GM08714 (cell line): ENCODE measurements at regions not wholly inside any gene's neighbourhood (a gene's known extent, or its start where the extent isn't known, plus 50 kb on each side); places are given as distances from the start of the nearest gene placed in this dataset.
"Not testable (repeated sequence)": the region's sequence is repeated elsewhere in the genome, so short reads cannot be mapped to it uniquely, and the experiment has no call there.

ENCODE experiments used
- H3K4me3 ChIP-seq: fragments of 200-500 bp; sonication (Bioruptor generic); 2 replicates; pipeline ENCODE4 v1.5.1; 2014; ENCODE audit warnings: mild to moderate bottlenecking, low read length, inconsistent platforms
- ZNF274 ChIP-seq: IDR thresholded peaks from 2 replicates; pipeline ENCODE4 v1.6.1; 2012; ENCODE audit warnings: mild to moderate bottlenecking, low read depth, low read length

DNA sequence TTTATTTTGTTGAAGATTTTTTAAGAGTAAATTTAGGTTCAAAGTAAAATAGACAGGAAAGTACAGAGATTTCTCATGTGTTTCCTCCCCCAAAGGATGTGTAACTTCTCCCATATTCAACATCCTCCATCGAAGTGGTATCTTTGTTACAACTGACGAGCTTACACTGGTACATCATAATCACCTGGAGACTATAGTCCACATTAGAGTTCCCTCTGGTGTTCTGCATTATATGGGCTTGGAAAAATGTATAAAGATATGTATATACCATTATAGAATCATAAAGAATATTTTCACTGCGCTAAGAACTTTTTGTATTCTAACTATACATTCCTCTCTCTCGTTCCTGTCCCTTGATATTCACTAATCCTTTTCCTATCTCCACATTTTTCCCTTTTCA, 203.7 kb downstream of the AMY1C start:
- no peak for TF ChIP-seq ZNF274
- no peak overlapping the region for H3K4me3 ChIP-seq

DNA sequence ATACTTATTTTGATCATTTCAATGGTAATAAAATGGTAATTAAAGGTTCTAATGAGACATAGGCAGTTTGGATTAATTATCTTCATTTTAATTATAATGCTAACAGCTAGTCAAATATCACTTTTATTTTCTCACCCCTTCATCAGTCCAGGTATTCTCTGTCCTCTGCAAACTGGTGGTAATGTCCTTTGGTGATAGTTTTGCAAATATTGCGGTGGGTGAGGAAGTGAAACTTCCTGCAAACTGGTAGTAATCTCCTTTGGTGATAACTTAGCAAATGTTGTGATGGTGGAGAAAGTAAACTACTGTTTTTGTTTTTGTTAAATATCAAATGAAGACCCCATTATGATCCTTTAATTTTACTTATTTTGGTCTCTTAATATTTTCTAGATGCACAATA, 209.0 kb downstream of the AMY1C start:
- no peak for TF ChIP-seq ZNF274
- no peak overlapping the region for H3K4me3 ChIP-seq

DNA sequence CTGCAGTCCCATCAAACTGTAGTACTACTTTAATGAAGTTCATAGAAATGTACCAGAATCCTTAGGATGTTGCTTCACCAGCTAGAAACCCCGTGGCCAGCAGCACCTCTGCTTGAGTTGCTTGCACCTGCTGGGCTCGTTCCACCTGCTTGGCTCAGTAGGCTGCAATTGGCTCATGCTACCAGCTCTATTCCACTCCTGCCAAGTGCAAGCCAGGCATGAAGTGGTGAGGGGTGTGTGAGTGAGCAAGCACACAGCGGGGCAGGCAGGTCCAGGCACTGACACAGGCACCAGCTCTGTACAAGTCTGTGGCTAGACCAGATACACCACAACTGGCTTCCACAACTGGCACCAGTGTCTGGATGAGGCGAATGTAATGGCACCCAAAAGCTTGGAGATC, 209.9 kb downstream of the AMY1C start:
- no peak for TF ChIP-seq ZNF274

DNA sequence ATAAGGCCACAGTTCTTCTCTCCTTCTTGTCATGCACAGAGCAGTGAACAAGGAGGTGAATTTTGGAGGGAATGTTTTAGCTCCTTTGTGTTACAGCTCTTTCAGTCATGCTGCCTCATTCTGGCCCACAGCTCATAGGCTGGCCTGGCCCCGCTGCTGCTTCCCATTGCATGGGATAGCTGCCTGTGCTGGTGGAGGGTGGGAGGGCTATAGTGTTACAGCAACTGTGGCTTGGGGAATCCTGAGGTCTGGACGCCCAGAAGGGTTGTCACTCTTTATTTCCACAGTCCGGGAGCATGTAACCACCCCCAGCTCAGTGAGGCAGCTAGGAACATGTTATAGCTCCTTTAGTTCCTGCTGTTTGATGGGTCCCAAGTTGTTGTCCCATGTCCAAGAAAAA, 210.3 kb downstream of the AMY1C start:
- H3K4me3 ChIP-seq, result no peak overlapping the region
- no peak for TF ChIP-seq ZNF274

More for the DNA sequence above, 209.9 kb downstream of the AMY1C start:
- no peak overlapping the region for H3K4me3 ChIP-seq

DNA sequence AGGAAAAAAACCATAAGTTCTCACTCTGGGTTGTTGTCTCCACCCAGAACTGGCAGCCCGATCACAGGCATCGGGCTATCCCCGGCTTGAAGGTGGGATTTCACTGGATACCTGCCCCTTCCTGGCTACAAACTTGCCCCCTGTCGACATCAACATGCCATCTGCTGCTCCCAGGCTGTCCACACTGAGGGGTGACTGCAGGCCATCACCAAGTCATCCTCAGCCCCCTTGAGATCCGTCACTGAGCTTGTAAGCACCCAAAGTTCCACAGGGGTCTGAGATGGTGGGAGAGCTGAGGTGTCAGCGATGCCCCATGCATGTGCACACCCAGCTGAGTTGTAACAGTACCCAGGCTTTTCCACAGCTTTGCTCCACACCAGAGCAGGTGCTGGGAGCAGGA, 211.0 kb downstream of the AMY1C start:
- TF ChIP-seq ZNF274, result no peak
- H3K4me3 ChIP-seq, result no peak overlapping the region

DNA sequence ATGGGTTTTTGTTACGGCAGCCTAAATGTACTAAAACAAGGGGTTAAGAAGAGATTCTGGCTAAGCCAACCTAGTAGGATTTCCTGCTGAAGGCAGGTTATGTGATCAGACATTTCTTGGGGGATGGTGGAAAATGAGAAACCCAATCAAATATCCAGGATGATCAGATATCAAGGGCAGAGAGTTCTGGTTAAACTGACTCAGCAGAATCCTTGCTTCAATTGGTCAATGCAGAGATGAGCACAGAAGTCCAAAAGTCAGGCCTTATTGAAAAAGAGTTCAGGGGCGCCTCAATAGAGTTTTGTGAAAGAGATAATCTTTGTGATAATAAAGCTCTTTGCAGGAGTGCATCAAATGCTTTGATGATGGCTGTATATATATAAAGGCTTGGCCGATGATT, 237.1 kb downstream of the AMY1C start:
- no peak overlapping the region for H3K4me3 ChIP-seq
- TF ChIP-seq ZNF274, result no peak

DNA sequence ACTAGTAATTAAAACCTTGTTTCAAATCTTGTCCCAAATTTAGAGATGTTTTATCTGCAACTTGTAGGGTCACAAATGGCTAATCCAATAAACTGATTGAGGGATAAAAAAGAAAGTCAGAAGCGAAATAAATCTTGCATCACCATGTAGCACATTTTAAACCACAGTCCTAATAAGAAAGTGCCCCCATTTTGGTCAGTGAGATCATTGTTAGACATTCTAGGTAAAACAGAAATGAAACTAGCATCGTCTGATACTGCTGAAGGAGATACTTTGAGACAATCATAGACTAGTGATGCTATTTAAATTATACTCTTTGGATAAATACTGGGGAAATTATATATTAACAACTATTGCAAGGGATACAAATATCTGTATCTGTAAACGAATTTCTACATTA, 247.9 kb downstream of the AMY1C start:
- no peak for TF ChIP-seq ZNF274
- no peak overlapping the region for H3K4me3 ChIP-seq

DNA sequence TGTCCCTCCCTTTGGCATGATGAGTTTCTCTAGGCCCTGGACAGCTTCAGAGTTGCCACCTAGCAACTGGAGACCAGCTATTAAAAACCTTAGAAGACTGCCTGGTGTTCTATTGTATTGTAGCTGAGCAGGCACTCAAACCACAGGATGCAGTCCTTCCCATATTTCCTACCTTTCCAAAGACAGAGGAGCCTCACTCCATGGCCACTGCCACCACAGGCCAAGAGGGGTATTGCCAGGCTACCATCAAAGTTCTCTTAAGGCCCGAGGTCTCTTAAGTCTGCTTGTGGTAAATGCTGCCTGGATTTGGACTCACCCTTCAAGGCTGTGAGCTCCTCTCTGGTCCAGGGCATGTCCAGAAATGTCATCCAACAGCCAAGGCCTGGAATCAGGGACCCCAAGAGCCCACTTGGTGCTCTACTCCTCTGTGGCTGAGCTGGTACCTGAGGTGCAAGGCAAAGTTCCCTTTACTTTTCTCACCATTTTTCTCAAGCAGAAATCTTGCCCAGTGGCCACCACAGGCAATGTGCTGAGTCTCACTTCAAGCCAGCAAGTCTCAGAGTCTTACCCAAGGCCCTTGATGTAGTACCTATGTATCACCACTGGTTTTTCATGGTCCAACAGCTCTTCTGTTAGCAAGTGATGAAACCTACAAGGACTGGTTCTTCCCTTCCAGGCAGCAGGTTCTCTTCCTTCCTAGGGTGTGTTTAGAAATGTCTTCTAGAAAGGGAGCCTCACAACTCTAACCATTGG, 269.4 kb downstream of the AMY1C start:
- H3K4me3 ChIP-seq, result no peak overlapping the region
- no peak for TF ChIP-seq ZNF274

DNA sequence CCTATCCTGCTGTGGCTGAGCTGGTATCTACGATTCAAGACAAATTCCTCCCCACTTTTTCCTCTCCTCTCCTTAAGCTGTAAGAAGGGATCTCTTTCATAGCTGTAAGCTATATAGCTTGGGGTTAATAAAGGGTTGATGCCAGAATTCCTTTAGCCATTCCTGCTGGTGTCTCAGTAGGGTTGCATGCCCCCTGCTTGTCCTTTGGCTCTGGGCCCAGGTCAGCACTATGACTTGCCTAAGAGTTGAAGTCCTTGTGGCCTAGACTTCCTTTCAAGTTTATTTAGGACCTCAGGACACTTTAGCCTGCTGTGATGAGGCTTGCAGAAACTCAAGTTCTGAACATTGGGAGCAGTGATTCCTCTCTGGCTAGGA, 270.0 kb downstream of the AMY1C start:
- TF ChIP-seq ZNF274, result no peak

DNA sequence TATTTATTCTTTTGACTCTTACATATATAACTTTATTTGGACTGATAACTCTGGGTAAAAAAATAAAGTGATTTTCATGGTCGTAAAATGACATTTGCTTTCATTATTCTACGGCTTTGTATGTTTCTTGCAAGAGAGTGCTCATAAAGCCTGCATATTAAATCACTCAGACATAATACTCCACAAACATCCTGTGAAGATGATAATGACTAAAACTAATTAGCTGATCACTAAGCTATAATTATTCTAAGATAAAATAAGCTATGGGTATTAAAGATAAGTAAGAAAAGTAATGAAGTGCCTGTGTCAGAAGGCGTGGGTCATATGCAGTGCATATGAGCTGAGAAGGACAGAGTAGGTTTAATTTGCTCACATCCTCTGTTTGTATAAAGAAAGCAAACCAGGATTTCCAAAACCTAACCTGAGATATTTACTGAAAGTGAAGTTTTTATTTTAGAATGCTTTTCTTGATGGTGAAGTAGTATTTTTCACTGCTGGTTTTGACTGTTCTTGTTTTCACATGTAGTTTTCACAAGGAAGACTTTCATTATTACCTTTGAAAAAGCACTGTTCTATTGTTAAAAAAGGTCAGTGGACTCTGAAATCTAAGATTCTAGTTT, 278.8 kb downstream of the AMY1C start:
- no peak overlapping the region for H3K4me3 ChIP-seq
- TF ChIP-seq ZNF274, result no peak

More for the DNA sequence above, 270.0 kb downstream of the AMY1C start:
- H3K4me3 ChIP-seq, result no peak overlapping the region

DNA sequence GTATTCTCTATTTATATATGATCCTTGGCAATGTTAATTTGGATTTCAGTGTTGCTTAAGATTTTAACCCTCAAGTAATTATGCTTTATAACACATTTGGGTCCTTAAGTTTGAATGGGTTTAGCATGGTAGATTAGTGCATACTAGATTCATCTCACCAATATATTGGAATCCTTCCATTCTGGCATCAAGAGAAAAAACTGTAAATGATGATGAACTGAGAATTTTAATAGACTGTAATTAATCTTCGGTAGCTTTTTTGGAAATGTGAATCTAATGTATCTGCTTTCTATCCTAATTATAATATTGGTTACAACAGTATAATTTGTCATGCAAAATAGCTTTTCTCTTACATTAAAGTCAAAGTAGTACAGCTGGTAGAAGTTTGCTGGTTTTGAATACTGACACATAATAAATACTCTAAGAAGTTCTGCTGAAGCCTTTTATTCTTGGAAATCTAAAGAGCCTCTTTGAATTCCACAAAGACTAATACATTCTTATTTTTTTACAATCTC, 279.8 kb downstream of the AMY1C start:
- no peak overlapping the region for H3K4me3 ChIP-seq
- TF ChIP-seq ZNF274, result no peak

DNA sequence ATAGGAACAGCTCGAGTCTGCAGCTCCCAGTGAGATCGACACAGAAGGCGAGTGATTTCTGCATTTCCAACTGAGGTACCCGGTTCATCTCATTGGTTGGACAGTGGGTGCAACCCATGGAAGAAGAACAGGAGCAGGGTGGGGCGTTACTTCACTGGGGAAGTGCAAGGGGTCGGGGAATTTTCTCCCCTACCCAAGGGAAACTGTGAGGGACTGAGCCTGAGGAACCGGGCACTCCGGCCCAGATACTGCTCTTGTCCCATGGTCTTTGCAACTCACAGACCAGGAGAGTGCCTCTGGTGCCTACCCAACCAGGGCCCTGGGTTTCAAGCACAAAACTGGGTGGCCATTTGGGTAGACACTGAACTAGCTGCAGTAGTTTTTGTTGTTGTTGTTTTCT, 307.1 kb downstream of the AMY1C start:
- H3K4me3 ChIP-seq, result no peak overlapping the region
- TF ChIP-seq ZNF274, result no peak

DNA sequence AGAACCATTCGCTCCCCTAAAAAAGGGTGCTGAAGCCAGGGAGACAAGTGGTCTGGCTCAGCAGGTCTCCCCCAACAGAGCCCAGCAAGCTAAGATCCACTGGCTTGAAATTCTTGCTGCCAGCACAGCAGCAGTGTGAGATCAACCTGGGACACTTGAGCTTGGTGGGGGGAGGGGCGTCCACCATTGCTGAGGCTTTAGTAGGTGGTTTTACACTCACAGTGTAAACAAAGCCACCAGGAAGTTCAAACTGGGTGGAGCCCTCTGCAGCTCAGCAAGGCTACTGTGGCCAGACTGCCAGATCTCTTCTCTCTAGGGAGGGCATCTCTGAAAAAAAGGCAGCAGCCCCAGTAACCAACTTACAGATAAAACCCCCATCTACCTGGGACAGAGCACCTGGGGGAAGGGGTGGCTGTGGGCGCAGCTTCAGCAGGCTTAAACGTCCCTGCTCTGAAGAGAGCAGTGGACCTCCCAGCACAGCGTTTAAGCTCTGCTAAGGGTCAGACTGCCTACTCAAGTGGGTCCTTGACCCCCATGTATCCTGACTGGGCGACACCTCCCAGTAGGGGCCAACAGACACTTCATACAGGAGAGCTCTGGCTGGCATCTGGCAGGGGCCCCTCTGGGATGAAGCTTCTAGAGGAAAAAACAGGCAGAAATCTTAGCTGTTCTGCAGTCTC, 307.7 kb downstream of the AMY1C start:
- H3K4me3 ChIP-seq, result not testable (repeated sequence)

DNA sequence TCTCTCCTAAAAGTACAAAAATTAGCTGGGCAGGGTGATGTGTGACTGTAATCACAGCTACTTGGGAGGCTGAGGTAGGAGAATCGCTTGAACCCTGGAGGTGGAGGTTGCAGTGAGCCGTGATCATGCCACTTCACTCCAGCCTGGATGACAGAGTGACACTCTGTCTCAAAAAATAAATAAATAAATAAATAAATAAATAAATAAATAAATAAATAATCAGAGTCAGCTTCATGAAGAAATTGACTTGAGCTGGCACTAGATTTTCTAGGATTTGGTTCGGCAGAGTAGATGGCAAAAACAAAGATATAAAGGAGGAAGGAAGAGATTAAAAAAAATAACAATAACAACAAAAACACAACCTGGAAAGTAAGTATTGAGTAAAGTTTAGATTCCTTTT, 311.9 kb downstream of the AMY1C start:
- H3K4me3 ChIP-seq, result not testable (repeated sequence)

DNA sequence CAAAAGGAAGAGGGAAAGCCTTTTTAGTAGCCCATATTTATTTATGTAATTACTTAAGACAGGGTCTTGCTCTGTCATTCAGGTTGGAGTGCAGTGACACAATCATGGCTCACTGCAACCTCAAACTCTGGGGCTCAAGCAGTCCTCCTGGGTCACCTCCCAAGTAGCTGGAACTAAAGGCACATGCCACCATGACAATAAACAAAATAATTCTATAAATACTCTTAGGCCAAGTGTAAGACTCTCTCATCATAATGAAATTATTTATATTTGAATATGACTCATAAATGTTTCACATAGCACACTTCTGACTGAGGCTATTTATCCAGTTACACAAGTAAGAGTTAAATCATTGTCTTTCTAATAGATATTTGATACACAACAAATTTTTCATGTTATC, 314.7 kb downstream of the AMY1C start:
- no peak overlapping the region for H3K4me3 ChIP-seq
- TF ChIP-seq ZNF274, result no peak
